Fibroblast of mammary gland (primary cell): ENCODE measurements at regions not wholly inside any gene's neighbourhood (a gene's known extent, or its start where the extent isn't known, plus 50 kb on each side); places are given as distances from the start of the nearest gene placed in this dataset.

Experiments
- DNase-seq: peaks from one replicate; pipeline ENCODE4 v3.0.0-alpha.2; 2010; ENCODE audit warnings: low read depth
- H3K4me3 ChIP-seq: 2 replicates; pipeline ENCODE4 v1.5.1; 2011; ENCODE audit warnings: low read depth, mild to moderate bottlenecking, low read length, moderate library complexity; ENCODE audit not compliant: control insufficient read depth
- CTCF ChIP-seq: conservative IDR thresholded peaks from 2 replicates; pipeline ENCODE4 v1.5.1; 2011; ENCODE audit warnings: low read depth, low read length, inconsistent platforms; ENCODE audit not compliant: control insufficient read depth, insufficient read depth

- no peak for DNase-seq
- no peak for TF ChIP-seq CTCF
- no peak overlapping the region for H3K4me3 ChIP-seq
Observed at GRCh38 chr20:57781901-57782300, 72.1 kb upstream of the PMEPA1 start.

- no peak for TF ChIP-seq CTCF
- H3K4me3 ChIP-seq, result no peak overlapping the region
- no peak for DNase-seq
Observed at GRCh38 chr20:57780906-57781305, 71.1 kb upstream of the PMEPA1 start.

- no peak for TF ChIP-seq CTCF
- H3K4me3 ChIP-seq, result no peak overlapping the region
- DNase-seq, result no peak
Observed at GRCh38 chr20:57780398-57780797, 70.6 kb upstream of the PMEPA1 start.

- H3K4me3 ChIP-seq, result no peak overlapping the region
- no peak for TF ChIP-seq CTCF
- DNase-seq, result no peak
Observed at GRCh38 chr20:57779401-57780003, 69.7 kb upstream of the PMEPA1 start.

- H3K4me3 ChIP-seq, result no peak overlapping the region
- DNase-seq, result no peak
- TF ChIP-seq CTCF, result no peak
Observed at GRCh38 chr20:57777911-57778310, 68.1 kb upstream of the PMEPA1 start.

- DNase-seq, result no peak
- no peak for TF ChIP-seq CTCF
- no peak overlapping the region for H3K4me3 ChIP-seq
Observed at GRCh38 chr20:57774951-57775350, 65.1 kb upstream of the PMEPA1 start.
